ENCODE measurements at regions not wholly inside any gene's neighbourhood (a gene's known extent, or its start where the extent isn't known, plus 50 kb on each side); places are given as distances from the start of the nearest gene placed in this dataset.
"Not testable (repeated sequence)": the region's sequence is repeated elsewhere in the genome, so short reads cannot be mapped to it uniquely, and the experiment has no call there.

GRCh38 chr7:86091369-86091768 lies 552.3 kb upstream of the GRM3 start:
- ATAC-seq (ENCODE audit: poor library complexity) (no peak), DNase-seq (no peak)
- intact Hi-C loops (cut with DNase I): no loop called here

- DNase-seq: no peak
- intact Hi-C loops (cut with DNase I): no loop called here
- no peak for ATAC-seq (ENCODE audit: poor library complexity)
Measured at GRCh38 chr7:86089455-86089854, 554.3 kb upstream of the GRM3 start.

DNA sequence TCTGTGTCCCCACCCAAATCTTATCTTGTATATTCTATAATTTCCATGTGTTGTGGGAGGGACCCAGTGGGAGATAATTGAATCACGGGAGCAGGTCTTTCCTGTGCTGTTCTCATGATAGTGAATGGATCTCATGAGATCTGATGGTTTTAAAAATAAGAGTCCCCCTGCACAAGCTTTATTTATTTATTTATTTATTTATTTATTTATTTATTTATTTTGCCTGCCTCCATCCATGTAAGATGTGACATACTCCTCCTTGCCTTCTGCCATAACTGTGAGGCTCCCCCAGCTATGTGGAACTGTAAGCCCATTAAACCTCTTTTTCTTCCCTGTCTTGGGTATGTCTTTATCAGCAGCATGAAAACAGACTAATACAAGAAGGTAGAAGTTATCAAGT lies 579.1 kb upstream of the GRM3 start:
- intact Hi-C loops (cut with DNase I): not testable (repeated sequence)

GRCh38 chr7:86058649-86059048 lies 585.1 kb upstream of the GRM3 start:
- ATAC-seq (ENCODE audit: poor library complexity) (no peak), DNase-seq (no peak)
- intact Hi-C loops (cut with DNase I): no loop called here

More for the DNA sequence above, 579.1 kb upstream of the GRM3 start:
- not testable (repeated sequence) for ATAC-seq (ENCODE audit: poor library complexity); DNase-seq

- DNase-seq (no peak), ATAC-seq (ENCODE audit: poor library complexity) (no peak)
- intact Hi-C loops (cut with DNase I): no loop called here
Measured at GRCh38 chr7:86050918-86051317, 592.8 kb upstream of the GRM3 start.

- ATAC-seq (ENCODE audit: poor library complexity): no peak
- intact Hi-C loops (cut with DNase I): no loop called here
- no peak for DNase-seq
Measured at GRCh38 chr7:86049910-86050309, 593.8 kb upstream of the GRM3 start.

DNA sequence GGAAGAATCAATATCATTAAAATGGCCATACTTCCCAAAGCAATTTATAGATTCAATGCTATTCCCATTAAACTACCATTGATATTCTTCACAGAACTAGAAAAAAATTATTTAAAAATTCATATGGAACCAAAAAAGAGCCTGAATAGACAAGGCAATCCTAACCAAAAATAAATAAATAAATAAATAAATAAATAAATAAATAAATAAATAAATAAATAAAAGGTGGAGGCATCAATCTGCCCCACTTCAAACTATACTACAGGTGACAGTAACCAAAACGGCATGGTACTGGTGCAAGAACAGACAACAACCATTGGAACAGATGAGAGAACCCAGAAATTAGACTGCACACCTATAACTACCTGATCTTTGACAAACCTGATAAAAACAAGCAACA lies 598.5 kb upstream of the GRM3 start:
- DNase-seq; intact Hi-C loops (cut with DNase I): not testable (repeated sequence)

DNA sequence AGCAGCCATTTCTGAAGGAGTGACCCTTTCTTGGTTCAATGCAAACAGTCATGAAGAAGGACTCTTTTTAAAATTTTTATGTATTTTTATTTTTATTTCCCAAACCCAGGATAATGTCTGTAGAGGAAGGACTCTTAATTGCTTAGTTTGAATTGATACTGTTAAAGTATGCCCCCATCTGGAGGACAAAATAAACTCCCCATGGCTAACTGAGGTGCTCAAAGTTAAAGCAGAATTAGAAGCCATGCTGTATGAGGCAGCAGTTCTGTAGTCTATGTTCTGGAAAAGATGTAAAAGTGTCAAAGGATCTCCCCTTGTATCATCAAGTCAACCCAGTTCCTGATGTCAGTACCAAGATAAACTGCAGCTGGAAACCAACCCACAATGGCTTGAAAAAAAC lies 617.9 kb upstream of the GRM3 start:
- intact Hi-C loops (cut with DNase I): no loop called here
- no peak for ATAC-seq (ENCODE audit: poor library complexity)
- DNase-seq: no peak

More for the DNA sequence above, 598.5 kb upstream of the GRM3 start:
- ATAC-seq (ENCODE audit: poor library complexity): not testable (repeated sequence)

DNA sequence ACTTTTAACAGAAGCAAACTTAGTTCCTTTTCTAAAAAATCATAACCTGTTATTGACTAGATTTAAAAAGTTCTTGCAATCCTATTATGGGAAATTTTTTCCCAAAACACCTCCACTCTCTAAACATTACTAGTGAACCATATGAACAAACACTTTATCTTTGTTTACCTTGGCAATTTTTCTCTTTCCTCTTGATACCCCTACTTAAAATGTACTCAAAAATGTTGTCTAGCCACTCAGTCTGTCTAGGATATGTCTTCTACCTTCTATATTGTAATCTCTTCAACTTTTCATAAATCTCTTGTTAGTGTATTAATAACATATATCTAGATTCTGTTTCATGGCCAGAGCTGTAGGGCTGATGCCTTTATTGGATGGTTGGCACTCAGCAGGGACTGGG lies 630.0 kb upstream of the GRM3 start:
- DNase-seq (no peak), ATAC-seq (ENCODE audit: poor library complexity) (no peak)
- intact Hi-C loops (cut with DNase I): no loop called here

DNA sequence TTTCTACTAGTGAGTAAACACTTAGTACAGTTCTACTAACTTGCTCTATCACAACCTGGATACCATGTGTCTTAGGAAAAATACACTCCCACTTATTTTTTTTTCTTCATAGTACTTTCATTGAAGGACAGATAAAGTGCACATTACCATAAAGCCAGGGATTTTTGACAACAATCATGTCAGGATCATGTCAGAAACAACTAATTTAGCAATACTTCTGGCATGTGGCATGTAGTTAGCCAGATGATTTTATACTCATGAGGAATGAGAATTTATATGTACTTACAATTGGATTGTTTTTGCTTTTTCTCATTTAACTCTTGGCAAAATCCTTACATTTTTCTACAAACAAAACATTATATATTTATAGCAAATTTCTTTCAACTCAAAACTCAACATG lies 630.7 kb upstream of the GRM3 start:
- DNase-seq (no peak), ATAC-seq (ENCODE audit: poor library complexity) (no peak)
- intact Hi-C loops (cut with DNase I): no loop called here

DNA sequence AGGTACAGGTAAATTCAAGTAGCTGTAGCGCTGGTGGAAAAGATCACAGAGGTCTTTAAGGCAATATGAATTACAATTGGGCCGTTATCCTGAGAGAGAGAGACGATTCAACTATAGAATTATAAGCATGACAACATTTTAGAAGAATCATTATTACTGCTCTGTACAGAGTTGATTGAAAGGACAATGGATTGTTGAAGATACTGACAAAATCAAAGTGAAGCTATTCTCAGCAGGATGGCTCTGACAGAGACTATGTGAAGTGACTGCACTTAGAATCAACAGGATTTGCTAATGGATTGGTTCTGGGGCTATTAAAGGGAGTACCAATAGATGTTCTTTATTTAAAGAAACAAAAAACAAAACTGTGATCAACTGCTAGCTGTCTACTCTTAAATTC lies 634.8 kb upstream of the GRM3 start:
- DNase-seq (no peak), ATAC-seq (ENCODE audit: poor library complexity) (no peak)
- intact Hi-C loops (cut with DNase I): no loop called here

- intact Hi-C loops (cut with DNase I): no loop called here
- DNase-seq (no peak), ATAC-seq (ENCODE audit: poor library complexity) (no peak)
Measured at GRCh38 chr7:86006909-86007308, 636.8 kb upstream of the GRM3 start.

DNA sequence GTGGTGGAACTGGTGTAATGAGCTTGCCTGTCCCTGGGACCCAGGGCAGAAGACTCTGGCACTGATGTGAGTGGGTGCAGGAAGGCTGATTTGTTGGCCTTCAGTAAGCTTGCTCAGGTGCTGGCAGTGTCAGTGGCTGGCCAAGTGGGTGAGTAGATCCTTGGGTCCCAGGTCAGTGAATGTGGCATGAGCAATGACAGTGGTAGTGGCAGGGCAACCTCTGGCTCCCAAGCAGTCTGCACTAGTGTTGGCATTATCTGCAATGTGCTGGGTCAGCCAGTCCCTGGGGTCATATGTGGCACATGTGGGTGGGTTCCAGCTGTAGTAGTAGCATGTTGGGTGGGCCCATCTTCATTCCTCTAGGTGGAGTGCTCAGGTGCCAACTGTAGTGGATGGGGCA lies 640.9 kb upstream of the GRM3 start:
- intact Hi-C loops (cut with DNase I): no loop called here
- ATAC-seq (ENCODE audit: poor library complexity): no peak
- no peak for DNase-seq

- ATAC-seq (ENCODE audit: poor library complexity) (no peak), DNase-seq (no peak)
- intact Hi-C loops (cut with DNase I): no loop called here
Measured at GRCh38 chr7:85997515-85997914, 646.2 kb upstream of the GRM3 start.

GRCh38 chr7:85995101-85995500 lies 648.6 kb upstream of the GRM3 start:
- intact Hi-C loops (cut with DNase I): no loop called here
- no peak for ATAC-seq (ENCODE audit: poor library complexity)

GRCh38 chr7:85980740-85981139 lies 663.0 kb upstream of the GRM3 start:
- no peak for DNase-seq
- no peak for ATAC-seq (ENCODE audit: poor library complexity)
- intact Hi-C loops (cut with DNase I): no loop called here

More at GRCh38 chr7:85995101-85995500, 648.6 kb upstream of the GRM3 start:
- no peak for DNase-seq

- no peak for DNase-seq
- intact Hi-C loops (cut with DNase I): no loop called here
- no peak for ATAC-seq (ENCODE audit: poor library complexity)
Measured at GRCh38 chr7:85974176-85974575, 669.5 kb upstream of the GRM3 start.

GRCh38 chr7:85972504-85973141 lies 671.1 kb upstream of the GRM3 start:
- ATAC-seq (ENCODE audit: poor library complexity): no peak

DNA sequence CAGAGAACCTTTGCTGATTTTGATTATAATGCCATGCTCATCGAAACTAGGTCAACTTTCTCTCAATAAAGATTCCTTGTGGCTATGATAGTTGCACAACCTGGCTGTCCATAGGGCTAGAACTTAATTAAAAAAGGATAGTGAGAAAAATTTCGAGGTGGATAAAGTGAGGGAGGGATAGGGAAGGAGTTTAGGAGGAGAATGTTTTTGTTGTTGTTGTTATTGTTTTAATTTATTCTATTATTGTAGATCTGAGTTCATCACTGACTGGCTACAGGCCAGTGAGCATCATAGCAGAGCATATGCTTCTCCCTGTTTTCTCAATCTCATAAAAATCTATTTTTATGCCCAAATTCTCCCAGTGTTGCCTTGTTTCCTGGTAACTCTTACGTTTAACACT lies 688.7 kb upstream of the GRM3 start:
- ATAC-seq (ENCODE audit: poor library complexity) (no peak), DNase-seq (no peak)
- intact Hi-C loops (cut with DNase I): no loop called here

More at GRCh38 chr7:85972504-85973141, 671.1 kb upstream of the GRM3 start:
- intact Hi-C loops (cut with DNase I): no loop called here
- no peak for DNase-seq

- ATAC-seq (ENCODE audit: poor library complexity) (no peak), DNase-seq (no peak)
- intact Hi-C loops (cut with DNase I): no loop called here
Measured at GRCh38 chr7:85950871-85951270, 692.8 kb upstream of the GRM3 start.

DNA sequence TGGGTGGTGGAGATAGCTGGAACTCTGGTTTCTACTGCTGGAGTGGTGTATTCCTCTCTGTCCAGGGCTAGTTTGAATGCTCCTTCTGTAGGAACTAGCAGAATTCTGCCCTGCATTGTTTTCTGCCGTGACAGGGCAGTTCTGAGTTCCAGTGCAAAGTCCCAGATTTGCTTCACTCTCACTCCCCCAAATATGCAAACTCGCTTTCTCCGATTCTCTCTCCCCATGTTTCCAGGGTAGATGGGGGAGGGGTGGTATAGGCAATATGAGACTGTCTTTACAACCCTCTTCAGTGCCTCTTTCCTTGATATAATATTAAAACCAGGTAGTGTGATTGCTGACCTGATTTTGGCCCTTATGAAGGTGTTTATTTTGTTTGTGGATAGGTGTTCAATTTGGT lies 693.3 kb upstream of the GRM3 start:
- ATAC-seq (ENCODE audit: poor library complexity): no peak
- intact Hi-C loops (cut with DNase I): no loop called here
- no peak for DNase-seq
